ENCODE measurements at regions not wholly inside any gene's neighbourhood (a gene's known extent, or its start where the extent isn't known, plus 50 kb on each side); places are given as distances from the start of the nearest gene placed in this dataset.

DNA sequence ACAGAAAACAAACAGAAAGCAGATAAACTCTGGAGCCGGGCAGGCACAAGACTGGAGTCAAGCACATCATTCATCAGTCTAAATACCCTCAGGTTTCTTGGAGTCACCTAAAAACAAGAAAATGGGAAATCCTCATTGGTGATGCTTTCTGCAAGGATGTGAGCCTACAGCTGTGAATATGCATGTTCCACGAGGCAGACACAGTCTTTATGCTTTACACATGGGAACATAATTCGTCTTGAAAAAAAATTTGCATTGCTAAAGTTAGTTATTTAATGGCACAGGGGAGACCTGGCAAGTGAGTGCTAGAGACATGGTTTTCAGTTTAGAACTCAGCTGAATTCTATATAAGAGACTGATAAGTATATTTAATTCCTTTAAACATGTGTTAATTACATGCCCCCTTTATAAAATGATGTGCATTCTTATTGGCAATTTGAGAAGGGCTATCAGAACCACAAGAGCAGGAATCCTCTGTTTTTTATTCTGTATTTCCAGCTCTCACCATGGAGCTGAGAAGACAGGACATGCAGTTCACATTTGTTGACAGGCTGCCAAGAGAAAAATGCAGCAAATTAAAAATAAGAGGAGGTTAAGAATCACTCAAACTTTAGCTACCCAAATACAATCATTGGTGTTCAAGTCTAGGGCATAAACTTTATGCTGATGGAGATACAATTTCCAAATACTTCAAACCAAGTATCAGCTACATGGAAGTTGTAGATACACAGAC, 438.0 kb upstream of the MPDZ start:
- H3K4me3 ChIP-seq (ENCODE audit: low read depth in 2 of 2, low read length in 2 of 2) = no peak overlapping the region
- no peaks in the 10 kb centered on the region for H3K4me1 ChIP-seq (ENCODE audit: control insufficient read depth, insufficient read depth, low read length)
- no peaks in the 10 kb centered on the region for H3K27me3 ChIP-seq (ENCODE audit: control insufficient read depth, insufficient read depth, low read length)
- ChIA-PET CTCF (no interaction called here), POLR2A (no interaction called here)
- ATAC-seq (no peak), DNase-seq (ENCODE audit: low read depth, low spot score) (no peak)
- H3K9me3 ChIP-seq (ENCODE audit: control insufficient read depth, insufficient read depth, low read depth, low read length) = no peaks in the 10 kb centered on the region
- no TSS peak for BruUV-seq (replicated peaks)
- in situ Hi-C loops (cut with HindIII; ENCODE audit: low pct_unique_long_range_greater_than_20kb, low sequenced_read_pairs) (no loop called here), intact Hi-C loops (cut with micrococcal nuclease; ENCODE audit: unreplicated experiment) (no loop called here)
- H3K27ac ChIP-seq (ENCODE audit: low read length) = no peak overlapping the region
- H3K36me3 ChIP-seq (ENCODE audit: control insufficient read depth, insufficient read depth, low read length) = no peaks in the 10 kb centered on the region
- TF ChIP-seq POLR2AphosphoS5 (IDR thresholded peaks at IDR 0.05; ENCODE audit: low read depth, low read length) = no peak
- no peak for TF ChIP-seq SIN3A (IDR thresholded peaks at IDR 0.05; ENCODE audit: borderline replicate concordance, insufficient read depth, low read depth, low read length)
- TF ChIP-seq CTCF (IDR thresholded peaks at IDR 0.05) = no peak

DNA sequence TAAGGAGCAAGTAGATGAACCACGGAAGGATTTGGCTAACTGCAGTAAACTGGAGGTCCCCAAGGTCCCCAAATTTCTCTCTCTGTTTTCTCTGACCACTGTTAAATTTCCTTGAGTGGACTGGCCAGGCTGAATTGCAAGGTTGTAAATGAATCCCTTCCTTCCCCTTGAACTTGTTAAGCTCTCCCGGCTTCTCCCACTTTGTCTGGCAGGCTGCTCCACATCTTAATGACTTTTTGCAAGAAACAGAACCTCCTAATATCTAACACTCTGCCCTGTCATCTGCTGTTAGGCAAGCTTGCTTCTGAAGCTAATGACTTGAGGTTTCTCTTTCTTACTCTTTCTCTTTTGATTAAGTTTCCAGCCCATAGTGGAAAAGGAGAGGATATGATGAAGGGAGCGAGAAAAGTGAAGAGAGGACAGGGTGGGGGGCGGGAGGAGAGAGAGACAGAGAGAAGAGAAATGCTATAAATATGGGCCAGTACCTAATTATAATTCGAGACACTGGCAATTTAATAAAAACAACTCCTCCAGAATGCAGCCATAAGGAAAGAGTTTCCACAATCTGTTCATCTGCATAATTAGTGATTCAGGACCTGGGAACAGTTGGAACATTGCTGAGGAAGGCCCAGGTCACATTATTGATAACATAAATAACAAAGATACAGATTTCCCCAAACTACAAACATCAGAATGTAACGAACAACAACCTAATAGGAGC, 437.3 kb upstream of the MPDZ start:
- no peak overlapping the region for H3K27ac ChIP-seq (ENCODE audit: low read length)
- H3K9me3 ChIP-seq (ENCODE audit: control insufficient read depth, insufficient read depth, low read depth, low read length) = no peaks in the 10 kb centered on the region
- ChIA-PET POLR2A (no interaction called here), CTCF (no interaction called here)
- in situ Hi-C loops (cut with HindIII; ENCODE audit: low pct_unique_long_range_greater_than_20kb, low sequenced_read_pairs) (no loop called here), intact Hi-C loops (cut with micrococcal nuclease; ENCODE audit: unreplicated experiment) (no loop called here)
- no peaks in the 10 kb centered on the region for H3K27me3 ChIP-seq (ENCODE audit: control insufficient read depth, insufficient read depth, low read length)
- DNase-seq (ENCODE audit: low read depth, low spot score) = no peak
- no peak for ATAC-seq
- no peak for TF ChIP-seq SIN3A (IDR thresholded peaks at IDR 0.05; ENCODE audit: borderline replicate concordance, insufficient read depth, low read depth, low read length)
- TF ChIP-seq, protein P1, sequence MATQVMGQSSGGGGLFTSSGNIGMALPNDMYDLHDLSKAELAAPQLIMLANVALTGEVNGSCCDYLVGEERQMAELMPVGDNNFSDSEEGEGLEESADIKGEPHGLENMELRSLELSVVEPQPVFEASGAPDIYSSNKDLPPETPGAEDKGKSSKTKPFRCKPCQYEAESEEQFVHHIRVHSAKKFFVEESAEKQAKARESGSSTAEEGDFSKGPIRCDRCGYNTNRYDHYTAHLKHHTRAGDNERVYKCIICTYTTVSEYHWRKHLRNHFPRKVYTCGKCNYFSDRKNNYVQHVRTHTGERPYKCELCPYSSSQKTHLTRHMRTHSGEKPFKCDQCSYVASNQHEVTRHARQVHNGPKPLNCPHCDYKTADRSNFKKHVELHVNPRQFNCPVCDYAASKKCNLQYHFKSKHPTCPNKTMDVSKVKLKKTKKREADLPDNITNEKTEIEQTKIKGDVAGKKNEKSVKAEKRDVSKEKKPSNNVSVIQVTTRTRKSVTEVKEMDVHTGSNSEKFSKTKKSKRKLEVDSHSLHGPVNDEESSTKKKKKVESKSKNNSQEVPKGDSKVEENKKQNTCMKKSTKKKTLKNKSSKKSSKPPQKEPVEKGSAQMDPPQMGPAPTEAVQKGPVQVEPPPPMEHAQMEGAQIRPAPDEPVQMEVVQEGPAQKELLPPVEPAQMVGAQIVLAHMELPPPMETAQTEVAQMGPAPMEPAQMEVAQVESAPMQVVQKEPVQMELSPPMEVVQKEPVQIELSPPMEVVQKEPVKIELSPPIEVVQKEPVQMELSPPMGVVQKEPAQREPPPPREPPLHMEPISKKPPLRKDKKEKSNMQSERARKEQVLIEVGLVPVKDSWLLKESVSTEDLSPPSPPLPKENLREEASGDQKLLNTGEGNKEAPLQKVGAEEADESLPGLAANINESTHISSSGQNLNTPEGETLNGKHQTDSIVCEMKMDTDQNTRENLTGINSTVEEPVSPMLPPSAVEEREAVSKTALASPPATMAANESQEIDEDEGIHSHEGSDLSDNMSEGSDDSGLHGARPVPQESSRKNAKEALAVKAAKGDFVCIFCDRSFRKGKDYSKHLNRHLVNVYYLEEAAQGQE (IDR thresholded peaks at IDR 0.05; ENCODE audit: insufficient read depth in 1 of 2, low read depth in 2 of 2, low read length in 1 of 2) = no peak
- TF ChIP-seq TCF7L2 (IDR thresholded peaks at IDR 0.05; ENCODE audit: low read depth, low read length) = no peak
- BruUV-seq (replicated peaks) = no TSS peak
- H3K36me3 ChIP-seq (ENCODE audit: control insufficient read depth, insufficient read depth, low read length) = no peaks in the 10 kb centered on the region
- H3K4me1 ChIP-seq (ENCODE audit: control insufficient read depth, insufficient read depth, low read length) = no peaks in the 10 kb centered on the region
- H3K4me3 ChIP-seq (ENCODE audit: low read depth in 2 of 2, low read length in 2 of 2) = no peak overlapping the region

- POLR2A ChIA-PET = no interaction called here
- intact Hi-C loops (cut with micrococcal nuclease; ENCODE audit: unreplicated experiment) (no loop called here), in situ Hi-C loops (cut with HindIII; ENCODE audit: low pct_unique_long_range_greater_than_20kb, low sequenced_read_pairs) (no loop called here)
- no peak overlapping the region for H3K4me3 ChIP-seq (ENCODE audit: low read depth in 2 of 2, low read length in 2 of 2)
- DNase-seq (ENCODE audit: low read depth, low spot score) (no peak), ATAC-seq (no peak)
- H3K36me3 ChIP-seq (ENCODE audit: control insufficient read depth, insufficient read depth, low read length) = no peaks in the 10 kb centered on the region
- H3K4me1 ChIP-seq (ENCODE audit: control insufficient read depth, insufficient read depth, low read length) = no peaks in the 10 kb centered on the region
- H3K9me3 ChIP-seq (ENCODE audit: control insufficient read depth, insufficient read depth, low read depth, low read length) = no peaks in the 10 kb centered on the region
- TF ChIP-seq, protein P1 (IDR thresholded peaks at IDR 0.05; ENCODE audit: insufficient read depth in 1 of 2, low read depth in 2 of 2, low read length in 1 of 2) = no peak
- TF ChIP-seq CTCF (IDR thresholded peaks at IDR 0.05) (no peak), POLR2AphosphoS5 (IDR thresholded peaks at IDR 0.05; ENCODE audit: low read depth, low read length) (no peak), TCF7L2 (IDR thresholded peaks at IDR 0.05; ENCODE audit: low read depth, low read length) (no peak)
- H3K27me3 ChIP-seq (ENCODE audit: control insufficient read depth, insufficient read depth, low read length) = no peaks in the 10 kb centered on the region
- no TSS peak for BruUV-seq (replicated peaks)
- CTCF ChIA-PET = no interaction called here
- no peak overlapping the region for H3K27ac ChIP-seq (ENCODE audit: low read length)
These were observed 436.6 kb upstream of the MPDZ start for GRCh38 chr9:13716090-13716489.
